HG03457 (cell line): ENCODE measurements at regions not wholly inside any gene's neighbourhood (a gene's known extent, or its start where the extent isn't known, plus 50 kb on each side); places are given as distances from the start of the nearest gene placed in this dataset.

Experiments used
- ATAC-seq: cut with Tn5 transposase; IDR thresholded peaks from one replicate; pipeline ENCODE4 v1.9.1; 2021; ENCODE audit warnings: moderate number of reproducible peaks; ENCODE audit not compliant: unreplicated experiment

GRCh38 chr15:98442379-98442833, 205.9 kb upstream of the IGF1R start:
- ATAC-seq: peak; percentile 77

GRCh38 chr15:98442901-98443300, 205.4 kb upstream of the IGF1R start:
- ATAC-seq: no peak

- ATAC-seq: no peak
Measured at GRCh38 chr15:98443526-98443925, 204.8 kb upstream of the IGF1R start.

GRCh38 chr15:98444138-98444537, 204.2 kb upstream of the IGF1R start:
- ATAC-seq: no peak

- ATAC-seq: no peak
Measured at GRCh38 chr15:98445315-98445714, 203.0 kb upstream of the IGF1R start.

DNA sequence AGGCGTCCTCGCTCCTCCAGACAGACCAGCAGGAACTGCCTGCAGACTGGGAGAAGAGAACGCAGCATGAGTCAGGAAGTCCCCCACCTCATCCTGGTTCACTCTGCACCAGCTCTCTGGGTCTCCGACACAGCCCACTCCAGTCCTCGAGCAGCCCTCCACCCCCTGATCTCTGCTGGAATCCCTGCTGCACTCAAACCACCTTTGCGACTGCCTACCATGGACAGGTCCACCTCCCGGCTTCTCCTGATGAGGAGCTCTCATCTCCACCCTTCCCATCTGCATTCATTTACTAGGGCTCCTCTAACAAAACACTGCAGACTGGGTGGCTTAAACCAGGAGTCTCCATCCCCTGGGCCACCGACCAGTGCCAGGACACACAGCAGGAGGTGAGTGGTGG, 202.3 kb upstream of the IGF1R start:
- ATAC-seq: no peak

GRCh38 chr15:98447069-98447468, 201.3 kb upstream of the IGF1R start:
- no peak for ATAC-seq

- ATAC-seq: no peak
Measured at GRCh38 chr15:98451236-98451635, 197.1 kb upstream of the IGF1R start.

DNA sequence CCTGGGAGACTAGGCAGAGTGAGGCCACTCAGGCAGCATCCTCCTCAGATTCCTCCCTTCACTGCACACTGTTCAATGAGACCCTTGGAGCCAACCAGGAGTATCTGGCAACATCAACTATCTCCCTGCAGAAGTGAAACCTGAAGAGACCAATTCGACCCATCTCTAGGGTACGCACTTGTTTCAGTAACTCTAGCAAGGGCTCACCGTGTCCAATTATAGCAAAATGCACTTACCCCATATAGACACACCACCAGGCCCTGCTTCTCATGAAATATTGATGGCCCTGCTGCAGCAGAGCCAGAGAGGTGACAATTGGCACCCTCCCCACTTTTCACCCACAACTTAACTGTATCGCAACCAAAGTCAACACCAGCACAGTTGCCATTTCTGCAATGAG, 196.1 kb upstream of the IGF1R start:
- ATAC-seq: no peak

GRCh38 chr15:98455904-98456303, 192.4 kb upstream of the IGF1R start:
- no peak for ATAC-seq

DNA sequence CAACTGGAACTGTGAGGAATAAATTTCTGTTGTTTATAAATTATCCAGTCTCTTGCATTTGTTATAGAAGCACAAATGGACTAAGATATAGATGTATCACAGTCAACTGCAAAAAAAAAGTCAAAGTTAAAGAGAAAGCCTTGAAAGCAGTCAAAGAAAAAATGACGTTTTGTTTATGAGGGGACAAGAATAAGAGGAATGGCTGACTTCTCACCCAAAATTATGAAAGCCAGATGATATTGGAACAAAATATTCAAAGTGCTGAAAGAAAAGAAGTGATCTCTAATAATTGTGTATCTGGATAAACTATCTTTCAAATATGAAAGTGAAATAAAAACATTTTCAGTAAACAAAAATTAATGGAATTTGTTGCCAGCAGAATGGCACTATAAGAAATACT, 171.8 kb upstream of the IGF1R start:
- ATAC-seq: no peak

GRCh38 chr15:98480844-98481243, 167.5 kb upstream of the IGF1R start:
- ATAC-seq: no peak

DNA sequence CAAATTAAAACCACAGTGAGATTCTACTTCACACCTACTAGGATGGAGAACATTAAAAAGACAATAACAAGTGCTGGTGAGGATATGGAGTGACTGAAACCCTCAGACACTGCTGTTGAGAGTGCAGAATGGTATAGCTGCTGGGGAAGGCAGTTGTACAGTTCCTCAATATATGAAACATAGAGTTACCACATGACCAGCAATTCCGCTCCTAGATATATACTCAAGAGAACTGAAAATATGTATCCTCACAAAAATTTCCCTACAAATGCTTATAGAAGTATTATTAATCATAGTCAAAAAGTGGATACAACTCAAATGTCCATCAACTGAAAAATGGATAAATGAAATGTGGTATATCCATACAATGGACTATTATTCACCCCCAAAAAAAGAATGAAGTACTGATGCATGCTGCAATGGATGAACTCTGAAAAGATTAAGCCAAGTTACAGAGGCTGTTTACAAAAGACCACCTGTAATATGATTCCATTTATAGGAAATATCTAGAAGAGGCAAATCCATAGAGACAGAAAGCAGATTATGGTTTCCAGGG, 164.7 kb upstream of the IGF1R start:
- no peak for ATAC-seq

DNA sequence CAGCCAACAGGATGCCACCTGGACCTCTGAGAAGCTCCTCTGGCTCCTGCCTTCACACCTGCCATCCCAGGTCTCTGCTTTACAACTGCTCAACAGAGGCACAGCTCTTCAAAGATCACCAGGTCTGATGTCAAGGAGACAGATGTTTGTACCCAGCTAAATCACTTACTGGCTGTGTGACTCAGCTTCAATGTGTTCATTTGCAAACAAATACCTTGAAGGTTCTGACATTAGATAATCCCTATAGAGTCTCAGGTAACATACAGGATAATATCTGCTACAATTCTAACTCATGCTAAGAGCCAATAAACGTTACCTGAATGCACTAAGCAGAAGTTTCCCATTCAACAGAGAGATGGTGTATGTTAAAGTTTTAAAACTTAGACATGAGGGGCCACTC, 163.4 kb upstream of the IGF1R start:
- ATAC-seq: no peak

DNA sequence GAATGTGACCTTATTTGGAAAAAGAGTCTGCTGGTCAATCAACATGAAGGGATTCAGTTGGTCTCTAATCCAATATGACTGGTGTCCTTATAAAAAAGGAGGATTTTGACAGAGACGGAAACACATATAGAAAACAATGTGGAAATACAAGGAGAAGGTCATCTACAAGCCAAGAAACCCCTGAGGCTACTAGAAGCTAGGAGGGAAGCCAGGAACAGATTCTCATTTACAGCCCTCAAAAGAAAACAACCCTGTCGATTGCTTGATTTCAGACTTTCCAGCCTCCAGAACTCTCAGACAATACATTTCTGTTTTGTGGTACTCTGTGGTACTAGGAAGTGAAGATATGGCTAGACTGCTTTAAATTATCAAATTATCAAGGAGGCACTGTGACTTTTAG, 162.9 kb upstream of the IGF1R start:
- no peak for ATAC-seq

DNA sequence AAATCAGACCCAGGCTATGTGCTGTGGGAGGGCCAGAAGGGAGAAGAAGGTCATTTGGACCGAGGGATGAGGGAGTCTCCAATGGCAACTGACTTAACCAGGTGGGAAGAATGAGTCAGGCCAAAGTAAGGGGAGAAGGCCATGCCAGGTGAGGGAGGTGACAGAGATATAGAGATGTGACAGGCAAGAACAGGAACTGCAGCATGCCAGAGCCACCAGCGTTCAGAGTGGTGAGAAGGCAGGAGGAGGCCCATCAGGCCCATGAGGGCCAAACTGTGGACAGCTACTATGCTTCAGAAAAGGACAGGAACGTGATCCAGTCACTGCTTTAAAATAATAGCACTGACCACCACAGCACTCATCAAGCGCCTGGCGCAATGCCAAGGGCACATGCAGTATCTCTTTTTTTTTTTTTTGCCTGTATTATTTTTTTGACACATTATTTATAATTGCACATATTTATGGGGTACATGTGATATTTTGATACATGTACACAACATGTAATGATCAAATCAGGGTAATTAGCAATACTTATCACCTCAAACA, 154.3 kb upstream of the IGF1R start:
- ATAC-seq: no peak

DNA sequence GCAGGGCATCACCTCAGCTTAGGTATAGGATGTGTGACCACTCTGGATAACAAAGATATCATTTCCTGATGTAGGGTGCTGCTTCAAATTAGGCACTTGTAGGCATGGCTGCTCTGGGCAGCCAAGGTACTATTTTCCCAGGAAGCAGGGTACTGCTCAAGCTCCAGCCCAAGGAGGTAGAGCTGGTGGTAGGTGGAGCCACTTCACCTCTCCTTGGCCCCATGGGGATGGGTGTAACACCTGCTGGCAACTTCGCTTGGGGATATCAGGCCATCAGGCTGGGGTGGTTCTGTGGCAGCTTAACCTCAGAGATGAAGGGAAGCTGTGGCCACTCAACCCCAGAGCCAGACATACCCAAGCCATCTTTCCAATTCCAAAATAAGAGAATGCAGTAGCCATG, 147.1 kb upstream of the IGF1R start:
- ATAC-seq: no peak

DNA sequence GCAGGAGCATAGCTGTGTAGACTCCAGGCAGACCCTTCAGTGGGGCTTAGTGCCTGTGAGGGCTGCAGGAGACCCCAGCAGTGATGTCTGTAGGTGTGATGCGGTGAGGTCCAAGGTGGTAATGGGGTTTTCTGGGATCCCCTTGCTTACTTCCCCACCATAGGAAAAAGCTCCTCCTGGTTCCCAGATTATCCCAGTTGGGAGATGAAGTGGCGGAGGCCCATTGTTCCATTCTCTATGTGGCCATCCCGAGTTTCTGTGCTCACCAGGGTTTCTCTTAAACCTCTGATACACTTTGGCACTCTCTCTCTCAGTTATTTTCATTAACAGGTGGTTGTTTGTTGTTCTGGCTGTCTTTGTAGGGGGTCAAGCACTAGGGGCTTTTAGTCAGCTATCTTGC, 146.7 kb upstream of the IGF1R start:
- ATAC-seq: no peak

DNA sequence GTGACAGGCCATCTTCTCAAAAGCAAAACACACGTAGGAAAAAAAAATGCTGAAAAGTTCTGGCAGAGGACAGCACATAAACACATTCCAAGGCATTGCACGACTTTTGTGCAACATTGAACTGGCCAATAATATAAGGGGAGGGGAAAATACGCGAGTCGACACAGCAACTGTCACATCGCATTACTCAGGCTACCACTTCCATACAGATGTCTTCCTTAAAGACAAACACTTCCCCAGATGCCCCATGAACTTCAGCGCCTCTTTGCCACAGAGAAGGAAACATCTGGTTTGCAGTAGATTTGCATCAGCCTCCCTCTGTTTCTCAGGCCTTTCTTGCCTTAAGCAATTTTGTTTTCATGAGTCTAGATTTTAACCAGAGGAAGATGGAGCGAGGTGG, 144.4 kb upstream of the IGF1R start:
- no peak for ATAC-seq

- no peak for ATAC-seq
Measured at GRCh38 chr15:98504998-98505397, 143.3 kb upstream of the IGF1R start.

DNA sequence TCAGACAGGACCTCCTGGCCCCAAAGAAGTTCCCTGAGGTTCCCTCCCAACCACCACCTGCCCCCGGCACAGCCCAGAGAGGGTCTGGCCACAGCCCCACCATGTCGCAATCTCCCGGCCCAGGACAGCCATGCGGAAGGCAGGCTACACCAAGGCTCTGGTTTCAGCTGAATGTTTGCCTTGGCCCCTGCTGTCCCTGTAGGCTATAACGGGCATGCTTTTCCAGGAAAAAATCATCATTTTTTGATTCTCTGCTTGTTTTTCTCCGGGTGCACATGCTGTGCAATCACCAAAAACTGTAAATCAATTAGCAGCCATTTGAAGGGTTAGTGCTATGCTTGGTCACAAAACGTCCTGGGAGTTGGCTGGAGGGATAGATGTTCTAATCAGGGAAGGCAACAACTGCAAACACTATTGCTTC, 142.7 kb upstream of the IGF1R start:
- no peak for ATAC-seq

- ATAC-seq: no peak
Measured at GRCh38 chr15:98506172-98506571, 142.2 kb upstream of the IGF1R start.

DNA sequence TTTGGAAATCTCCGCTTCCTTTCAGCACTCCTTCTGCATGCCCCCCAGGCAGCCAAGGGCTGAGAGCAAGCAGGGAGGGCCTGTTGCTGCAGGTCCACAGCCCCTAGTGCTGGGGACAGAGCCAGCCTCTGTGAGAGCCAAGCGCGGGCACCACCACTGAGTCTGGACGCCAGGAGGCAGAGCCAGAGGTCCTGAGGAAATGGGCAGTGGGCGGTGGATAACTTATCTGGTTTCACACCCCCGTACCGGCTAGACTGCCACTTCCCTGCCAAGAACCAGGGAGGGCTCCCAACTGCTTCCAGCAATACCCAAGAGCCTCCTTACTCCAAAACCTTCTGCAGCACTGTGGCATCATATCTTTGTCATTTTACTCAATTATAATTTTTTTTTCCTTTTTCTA, 141.6 kb upstream of the IGF1R start:
- no peak for ATAC-seq
